ENCODE measurements at regions not wholly inside any gene's neighbourhood (a gene's known extent, or its start where the extent isn't known, plus 50 kb on each side); places are given as distances from the start of the nearest gene placed in this dataset.
"Not testable (repeated sequence)": the region's sequence is repeated elsewhere in the genome, so short reads cannot be mapped to it uniquely, and the experiment has no call there.

GRCh38 chr2:235228422-235228821 lies 265.4 kb upstream of the AGAP1 start:
- H3K18ac ChIP-seq (ENCODE audit: extremely low read depth, low read length); DNase-seq (ENCODE audit: low read depth in 1 of 2, low spot score in 2 of 2); H3K79me2 ChIP-seq (ENCODE audit: control insufficient read depth in 1 of 2, insufficient read depth in 2 of 2, low read length in 2 of 2); H3K14ac ChIP-seq (ENCODE audit: insufficient read length); H4K91ac ChIP-seq (replicated peaks; ENCODE audit: insufficient read length, low read length); H4K8ac ChIP-seq (ENCODE audit: extremely low read depth, insufficient read depth, low read length); H3K4me1 ChIP-seq (replicated peaks in 1 of 4; ENCODE audit: control insufficient read depth in 3 of 4, insufficient read depth in 4 of 4, low read length in 3 of 4); H2BK20ac ChIP-seq (ENCODE audit: low read length); H2AK5ac ChIP-seq (ENCODE audit: low read depth, low read length); H2BK12ac ChIP-seq (ENCODE audit: low read depth, low read length); H3K56ac ChIP-seq (replicated peaks; ENCODE audit: insufficient read length, low read depth, low read length); H2AFZ ChIP-seq (ENCODE audit: low read length); H3K4me2 ChIP-seq (ENCODE audit: insufficient read depth in 1 of 2, low read depth in 2 of 2, low read length in 2 of 2); H4K20me1 ChIP-seq (replicated peaks in 1 of 2; ENCODE audit: control insufficient read depth in 1 of 2, insufficient read depth in 2 of 2, low read length in 2 of 2); H3K23me2 ChIP-seq (ENCODE audit: low read depth, low read length); H3K27ac ChIP-seq (ENCODE audit: low read depth, low read length); FAIRE-seq; H2BK120ac ChIP-seq (replicated peaks; ENCODE audit: low read depth, low read length); H3K36me3 ChIP-seq (ENCODE audit: control insufficient read depth in 2 of 4, insufficient read depth in 4 of 4, low read length in 3 of 4); H3K4me3 ChIP-seq (ENCODE audit: extremely low read depth in 1 of 4, insufficient read depth in 2 of 4, low read depth in 3 of 4, low read length in 4 of 4); H3K9me3 ChIP-seq (ENCODE audit: insufficient read depth in 2 of 2, low read depth in 1 of 2, low read length in 1 of 2); H2BK15ac ChIP-seq (ENCODE audit: low read length); H3K79me1 ChIP-seq (ENCODE audit: low read depth, low read length); H3K9ac ChIP-seq (replicated peaks in 1 of 4; ENCODE audit: extremely low read depth in 1 of 4, low read depth in 3 of 4, low read length in 3 of 4); H3K27me3 ChIP-seq (replicated peaks in 1 of 4; ENCODE audit: control insufficient read depth in 3 of 4, extremely low read depth in 1 of 4, insufficient read depth in 3 of 4, low read length in 3 of 4); H4K5ac ChIP-seq (ENCODE audit: insufficient read length, low read depth, low read length); POLR2A ChIA-PET (ENCODE audit: partially characterized antibody); H3K4ac ChIP-seq (replicated peaks; ENCODE audit: insufficient read length, low read depth, low read length); H2BK5ac ChIP-seq (ENCODE audit: low read depth, low read length); H3K23ac ChIP-seq (ENCODE audit: insufficient read length): not testable (repeated sequence)
- 82% methylated on average over 3 of the region's 3 CpGs; no CpG with 5 or more reads in 1 of the 2 experiments for WGBS, 2 experiments (ENCODE audit: extremely low coverage in 1 of 2, insufficient coverage in 1 of 2, insufficient read length in 1 of 2, insufficient replicate concordance in 2 of 2, low coverage in 1 of 2, low lambda C conversion rate in 2 of 2, missing lambda C conversion rate in 1 of 2)
- CTCF ChIA-PET (ENCODE audit: partially characterized antibody), result interaction anchor here (1.3 kb wide), 1 partner anchor 168 kb away, joined by 4 read pairs; no protein-coding TSS in a partner anchor
